Subcutaneous abdominal adipose tissue (tissue), 5 donors: ENCODE measurements at regions not wholly inside any gene's neighbourhood (a gene's known extent, or its start where the extent isn't known, plus 50 kb on each side); places are given as distances from the start of the nearest gene placed in this dataset.
"Not testable (repeated sequence)": the region's sequence is repeated elsewhere in the genome, so short reads cannot be mapped to it uniquely, and the experiment has no call there.

Experiments
- H3K27ac ChIP-seq: one replicate; pipeline ENCODE4 v1.7.0; 2013; ENCODE audit warnings: low read depth, mild to moderate bottlenecking, inconsistent platforms, low read length, moderate library complexity
- H3K27me3 ChIP-seq, 5 donors: one replicate each; pipeline ENCODE4 v1.7.0; 2013; ENCODE audit warnings: low read length in 5 of 5, inconsistent platforms in 1 of 5; ENCODE audit not compliant: control insufficient read depth in 5 of 5, insufficient read depth in 4 of 5
- H3K36me3 ChIP-seq, 5 donors: one replicate each; pipeline ENCODE4 v1.7.0; 2013; ENCODE audit warnings: low read length in 5 of 5; ENCODE audit not compliant: control insufficient read depth in 5 of 5, insufficient read depth in 5 of 5
- H3K4me1 ChIP-seq, 5 donors: one replicate each; pipeline ENCODE4 v1.7.0; 2013; ENCODE audit warnings: low read length in 5 of 5, mild to moderate bottlenecking in 3 of 5, moderate library complexity in 1 of 5; ENCODE audit not compliant: control insufficient read depth in 5 of 5, insufficient read depth in 5 of 5
- H3K4me3 ChIP-seq, 5 donors: one replicate each; pipeline ENCODE4 v1.7.0; 2013; ENCODE audit warnings: low read length in 5 of 5, low read depth in 1 of 5
- H3K9ac ChIP-seq, 5 donors: one replicate each; pipeline ENCODE4 v1.7.0; 2013; ENCODE audit warnings: low read length in 5 of 5, mild to moderate bottlenecking in 4 of 5, moderate library complexity in 3 of 5
- H3K9me3 ChIP-seq, 5 donors: one replicate each; pipeline ENCODE4 v1.7.0; 2013; ENCODE audit warnings: low read length in 5 of 5; ENCODE audit not compliant: control insufficient read depth in 5 of 5
- donor health status: healthy.
- donor health status: healthy.
- donor health status: healthy.
- donor health status: healthy.
- donor health status: healthy.

DNA sequence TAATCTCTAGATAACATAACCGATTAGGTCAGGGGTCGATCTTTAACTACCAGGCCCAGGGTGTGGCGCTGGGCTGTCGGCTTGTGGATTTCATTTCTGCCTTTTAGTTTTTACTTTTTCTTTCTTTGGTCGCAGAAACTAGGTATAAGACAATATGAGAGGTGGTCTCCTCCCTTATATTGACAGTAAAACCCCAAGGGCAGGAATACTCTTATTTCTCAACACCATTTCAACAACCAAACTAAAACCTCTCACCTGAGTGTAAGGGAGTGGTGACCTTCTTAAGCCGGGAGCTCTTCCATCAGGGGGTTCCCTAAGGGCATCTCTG lies 144.4 kb upstream of the GRK3 start:
- H3K9me3 ChIP-seq, H3K36me3 ChIP-seq, H3K27ac ChIP-seq, H3K9ac ChIP-seq: not testable (repeated sequence)
- Histone ChIP-seq H3K27me3 (peaks cover 9 to 40% (median 19%) of the 10 kb centered on the region in 5 donors), H3K4me1 (peaks cover 2 to 32% (median 27%) of the 10 kb centered on the region in 5 donors), H3K4me3 (peak overlapping the region in 3 of 5 donors; percentile 6 to 73 (median 46))

DNA sequence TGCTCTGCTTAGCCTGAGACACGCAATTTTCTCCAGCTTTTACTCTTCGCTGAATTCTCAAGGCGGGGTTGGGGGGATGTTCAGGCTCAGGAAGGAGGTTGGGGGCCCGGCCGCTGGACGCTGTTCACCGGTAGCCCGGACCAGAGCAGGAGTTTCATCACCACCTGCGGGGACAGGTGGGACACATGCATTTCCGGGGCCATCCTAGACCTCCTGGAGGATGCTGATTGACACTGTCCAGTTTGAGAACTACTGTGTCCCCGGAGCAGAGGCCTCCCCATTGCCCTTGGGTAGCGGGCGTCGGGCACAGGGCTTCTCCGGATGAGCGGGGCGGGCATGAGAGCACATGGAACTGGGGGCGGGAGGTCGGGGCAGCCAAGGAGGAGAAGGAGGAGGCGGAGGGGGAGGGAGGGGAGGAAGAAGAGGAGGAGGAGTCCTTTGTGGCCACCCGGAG lies 144.0 kb upstream of the GRK3 start:
- peaks cover 9 to 40% (median 19%) of the 10 kb centered on the region in 5 donors for H3K27me3 ChIP-seq
- H3K9ac ChIP-seq, result no peak overlapping the region
- peak overlapping the region in 4 of 5 donors; percentile 17 to 53 (median 30) for H3K4me3 ChIP-seq

DNA sequence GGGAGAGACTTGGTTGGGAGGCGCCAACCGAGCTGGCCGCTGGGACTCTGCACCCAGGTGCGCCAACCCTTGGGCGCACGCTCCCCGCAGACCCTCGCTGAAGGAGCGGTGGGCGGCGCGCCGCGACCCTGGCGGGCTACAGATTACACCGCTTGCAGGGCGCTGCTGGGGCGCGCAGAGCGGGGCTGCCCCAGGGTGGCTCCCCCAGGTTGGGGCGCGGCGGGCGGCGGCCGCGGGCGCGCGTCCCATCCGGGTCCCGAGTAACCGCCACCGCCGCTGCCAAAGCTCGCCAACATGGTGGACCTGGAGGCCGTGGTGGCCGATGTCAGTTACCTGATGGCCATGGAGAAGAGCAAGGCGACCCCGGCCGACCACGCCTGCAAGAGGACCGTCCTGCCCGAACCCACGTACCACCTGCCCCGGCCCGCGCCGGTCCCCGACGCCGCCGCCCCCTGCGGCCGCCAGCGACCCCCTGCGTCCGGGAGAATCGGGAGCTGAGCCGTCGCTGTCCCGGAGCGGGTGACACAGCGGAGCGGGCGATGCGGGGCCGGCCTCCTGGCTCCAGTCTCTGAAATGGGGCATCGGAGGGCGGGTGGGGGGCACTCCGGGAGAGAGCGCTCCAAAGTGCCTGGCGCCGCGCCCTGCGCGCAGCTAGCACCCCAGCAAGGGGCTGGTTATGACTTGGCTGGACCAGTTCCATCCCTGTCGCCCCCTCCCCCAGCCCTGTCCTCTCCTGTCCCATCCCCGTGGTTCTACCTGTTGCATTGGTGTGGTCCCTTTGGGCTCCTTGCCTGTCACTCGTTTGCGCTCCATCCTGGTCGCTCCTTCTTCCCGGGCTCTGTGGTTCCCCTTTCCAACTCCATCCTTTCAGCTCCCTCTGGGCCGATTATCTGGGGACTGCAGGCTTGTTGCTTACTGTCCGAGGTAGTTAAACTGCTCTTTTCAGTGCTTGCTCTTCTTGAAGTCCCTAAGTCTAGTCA lies 143.3 kb upstream of the GRK3 start:
- no peaks in the 10 kb centered on the region for H3K36me3 ChIP-seq
- peak overlapping the region in 4 of 5 donors; percentile 17 to 53 (median 30) for H3K4me3 ChIP-seq
- H3K9ac ChIP-seq, result no peak overlapping the region
- H3K9me3 ChIP-seq, result no peaks in the 10 kb centered on the region
- H3K4me1 ChIP-seq, result peaks cover 2 to 32% (median 27%) of the 10 kb centered on the region in 5 donors
- H3K27ac ChIP-seq, result no peak overlapping the region
- H3K27me3 ChIP-seq, result peaks cover 9 to 40% (median 19%) of the 10 kb centered on the region in 5 donors

More for the DNA sequence above, 144.0 kb upstream of the GRK3 start:
- Histone ChIP-seq H3K4me1 (peaks cover 2 to 32% (median 27%) of the 10 kb centered on the region in 5 donors), H3K36me3 (no peaks in the 10 kb centered on the region), H3K27ac (no peak overlapping the region), H3K9me3 (no peaks in the 10 kb centered on the region)

DNA sequence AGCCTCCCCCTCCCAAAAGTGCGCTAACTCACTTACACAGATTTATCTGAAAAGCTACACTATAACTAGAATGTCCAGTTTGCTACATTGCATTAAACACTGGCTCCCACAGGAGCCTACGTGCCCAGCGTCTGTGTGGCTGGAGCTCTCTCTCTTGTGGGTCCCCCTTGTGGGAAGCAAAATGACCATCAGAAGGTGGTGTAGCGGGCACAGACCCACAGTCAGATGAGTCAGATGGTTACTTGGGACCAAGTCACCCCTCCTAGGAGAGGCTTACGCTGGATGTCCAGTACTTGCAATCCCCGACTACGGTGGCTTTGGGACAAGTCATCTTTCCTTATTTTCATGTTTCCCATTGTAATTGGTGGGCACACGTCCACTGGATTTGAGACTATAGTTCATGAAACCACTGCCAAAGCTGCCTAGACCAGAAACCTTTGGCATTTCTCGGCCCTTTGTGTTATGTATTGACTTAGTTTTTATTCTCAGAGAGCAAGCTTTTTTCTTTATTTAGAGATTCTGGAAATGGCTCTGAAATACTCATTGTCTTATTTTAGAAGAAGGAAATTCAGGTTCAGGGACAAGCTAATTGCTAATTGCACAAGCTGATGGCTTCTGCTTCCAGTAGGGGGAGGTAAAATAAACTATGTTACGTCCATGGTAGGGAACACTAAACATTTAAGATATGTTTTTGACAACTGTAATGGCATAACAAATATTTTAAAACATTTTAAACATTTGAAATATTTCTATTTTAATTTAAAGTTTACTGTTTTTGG lies 137.8 kb upstream of the GRK3 start:
- peaks cover under 1 to 19% (median 5%) of the 10 kb centered on the region in 5 donors for H3K27me3 ChIP-seq
- not testable (repeated sequence) for H3K36me3 ChIP-seq, H3K9ac ChIP-seq, H3K4me3 ChIP-seq, H3K9me3 ChIP-seq, H3K4me1 ChIP-seq, H3K27ac ChIP-seq

DNA sequence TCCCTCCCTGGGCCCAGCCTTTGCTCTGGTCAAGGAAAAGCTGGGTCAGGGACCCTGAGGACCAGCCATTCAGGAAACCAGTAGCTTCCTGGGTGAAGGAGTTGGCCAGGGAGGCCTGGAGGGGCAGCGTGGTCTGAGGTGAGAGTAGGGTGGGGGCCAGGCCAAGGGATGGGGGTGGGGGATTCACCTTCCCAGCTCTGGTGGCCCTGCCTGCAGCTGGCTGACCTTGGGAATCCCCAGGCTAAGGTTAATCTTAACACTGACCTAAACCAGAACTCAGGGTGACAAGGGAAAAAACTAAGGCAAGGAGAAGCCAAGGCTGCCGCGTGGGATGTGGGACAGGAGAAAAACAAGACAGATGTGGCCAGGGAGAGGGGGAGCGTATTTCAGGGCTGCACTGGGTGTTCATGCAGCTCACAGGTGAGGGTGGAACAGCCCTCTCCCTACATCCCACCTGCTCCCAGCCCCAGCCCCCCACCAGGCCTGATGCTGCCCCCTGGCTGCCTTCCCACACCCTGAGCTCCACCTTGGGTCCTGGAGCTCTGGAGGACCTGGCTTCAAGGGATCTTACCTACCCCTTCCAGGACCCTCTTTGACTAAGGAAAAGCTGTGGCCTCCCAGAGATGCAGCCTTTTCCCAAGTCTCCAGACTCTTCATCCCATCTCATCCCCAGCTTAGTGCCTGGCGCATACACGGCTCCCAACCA lies 132.7 kb upstream of the GRK3 start:
- H3K9me3 ChIP-seq, H3K9ac ChIP-seq, H3K4me3 ChIP-seq, H3K27ac ChIP-seq, H3K4me1 ChIP-seq, H3K27me3 ChIP-seq, H3K36me3 ChIP-seq: not testable (repeated sequence)

DNA sequence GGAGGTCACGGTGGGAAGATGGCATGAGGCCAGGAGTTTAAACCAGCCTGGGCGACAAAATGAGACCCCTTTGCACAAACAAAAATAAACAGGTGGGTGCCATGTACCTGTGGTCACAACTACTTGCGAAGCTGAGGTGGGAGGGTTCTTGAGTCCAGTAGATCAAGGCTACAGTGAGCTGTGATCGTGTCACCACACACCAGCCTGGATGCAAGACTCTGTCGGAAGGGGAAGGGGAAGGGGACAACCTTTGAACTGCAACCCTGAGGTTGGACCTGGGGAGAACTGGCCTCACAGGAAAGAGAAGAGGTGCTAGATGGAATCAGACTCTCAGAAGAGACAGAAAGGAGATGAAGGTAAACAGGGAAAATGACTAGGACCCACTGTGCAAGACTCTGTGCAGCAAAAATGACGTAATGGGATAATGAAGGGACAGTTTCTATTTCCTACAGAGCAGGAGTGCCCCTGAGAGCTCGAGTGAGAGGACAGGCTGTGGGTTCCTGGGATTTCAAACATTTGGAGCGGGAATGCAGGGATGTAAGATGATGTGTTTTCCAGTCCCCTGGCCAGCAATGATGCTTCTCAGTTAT lies 131.0 kb upstream of the GRK3 start:
- not testable (repeated sequence) for H3K36me3 ChIP-seq, H3K9ac ChIP-seq, H3K4me1 ChIP-seq, H3K9me3 ChIP-seq, H3K4me3 ChIP-seq, H3K27ac ChIP-seq, H3K27me3 ChIP-seq

DNA sequence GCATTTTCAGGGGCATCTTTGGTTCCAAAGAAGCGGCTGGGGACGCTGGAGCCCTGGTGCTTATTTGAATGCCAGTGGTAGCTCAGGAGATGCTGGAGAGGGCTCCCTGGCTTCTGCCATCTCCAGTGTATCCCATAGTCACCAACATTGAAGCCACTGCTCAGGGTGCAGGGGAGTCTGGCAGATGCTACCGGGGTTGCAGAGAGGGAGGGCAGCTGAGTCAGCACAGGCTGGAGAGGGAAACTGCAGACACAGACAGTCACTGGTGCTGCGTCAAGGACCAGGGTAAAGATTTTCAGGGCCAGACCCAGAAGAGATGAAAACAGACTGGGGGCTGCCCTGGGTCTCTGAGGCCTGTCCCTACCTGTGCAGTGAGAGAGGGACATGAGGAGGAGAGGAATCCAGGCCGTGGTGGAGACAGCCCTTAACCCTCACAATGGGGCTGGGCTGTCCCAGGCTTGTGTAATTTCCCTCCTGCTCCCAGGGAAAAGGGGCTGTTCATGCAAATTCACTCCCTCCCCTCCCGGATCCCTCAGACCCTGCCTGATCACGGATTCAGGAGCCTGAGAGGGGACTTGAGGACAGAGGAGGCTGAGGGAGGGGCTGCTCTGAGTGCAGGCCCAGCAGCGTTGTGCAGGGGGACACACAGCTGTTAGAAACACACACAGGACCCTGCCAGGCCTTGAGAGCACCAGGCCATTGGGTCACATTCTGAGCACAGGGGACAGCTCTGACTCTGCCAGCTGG lies 126.9 kb upstream of the GRK3 start:
- no peaks in the 10 kb centered on the region for H3K27me3 ChIP-seq
- no peaks in the 10 kb centered on the region for H3K9me3 ChIP-seq
- H3K4me3 ChIP-seq, result no peak overlapping the region
- H3K9ac ChIP-seq, result peak overlapping the region in 2 of 5 donors; percentile 7 to 31
- no peaks in the 10 kb centered on the region for H3K4me1 ChIP-seq
- H3K36me3 ChIP-seq, result no peaks in the 10 kb centered on the region
- H3K27ac ChIP-seq, result no peak overlapping the region

DNA sequence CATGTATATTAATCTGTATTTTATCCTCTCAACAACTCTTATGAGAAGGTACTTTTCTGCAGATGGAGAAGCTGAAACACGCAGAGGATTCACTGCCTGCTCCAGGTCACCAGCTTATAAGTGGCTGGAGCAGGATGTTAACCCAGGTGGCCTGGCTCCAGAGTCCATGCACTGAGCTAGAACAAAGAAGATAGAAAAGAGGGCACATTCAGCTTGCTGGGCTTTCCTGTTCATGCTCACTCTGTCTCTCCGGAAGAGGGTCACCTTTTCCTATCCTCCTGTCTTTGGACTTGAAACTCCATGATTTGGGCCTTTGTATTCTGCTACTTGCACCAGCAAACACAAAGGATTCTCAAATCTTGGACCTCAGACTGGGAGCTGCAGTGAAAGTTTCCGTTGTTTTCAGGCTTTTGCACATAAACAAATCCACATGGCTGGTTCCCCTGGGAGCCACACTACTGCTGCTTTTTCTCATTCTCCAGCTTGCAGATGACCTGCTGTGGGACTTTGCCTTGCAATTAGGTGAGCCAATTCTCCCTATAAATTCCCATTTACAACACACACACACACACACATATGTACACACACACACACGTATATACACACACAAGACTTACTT lies 117.3 kb upstream of the GRK3 start:
- Histone ChIP-seq H3K27ac (no peak overlapping the region), H3K9me3 (no peaks in the 10 kb centered on the region), H3K4me3 (peak overlapping the region in 3 of 5 donors; percentile 29 to 89 (median 87)), H3K36me3 (no peaks in the 10 kb centered on the region), H3K27me3 (no peaks in the 10 kb centered on the region), H3K9ac (peak overlapping the region in 1 of 5 donors; percentile 4), H3K4me1 (peaks cover 6 to 32% (median 29%) of the 10 kb centered on the region in 5 donors)
